ENCODE measurements at regions not wholly inside any gene's neighbourhood (a gene's known extent, or its start where the extent isn't known, plus 50 kb on each side); places are given as distances from the start of the nearest gene placed in this dataset.
"Not testable (repeated sequence)": the region's sequence is repeated elsewhere in the genome, so short reads cannot be mapped to it uniquely, and the experiment has no call there.

DNA sequence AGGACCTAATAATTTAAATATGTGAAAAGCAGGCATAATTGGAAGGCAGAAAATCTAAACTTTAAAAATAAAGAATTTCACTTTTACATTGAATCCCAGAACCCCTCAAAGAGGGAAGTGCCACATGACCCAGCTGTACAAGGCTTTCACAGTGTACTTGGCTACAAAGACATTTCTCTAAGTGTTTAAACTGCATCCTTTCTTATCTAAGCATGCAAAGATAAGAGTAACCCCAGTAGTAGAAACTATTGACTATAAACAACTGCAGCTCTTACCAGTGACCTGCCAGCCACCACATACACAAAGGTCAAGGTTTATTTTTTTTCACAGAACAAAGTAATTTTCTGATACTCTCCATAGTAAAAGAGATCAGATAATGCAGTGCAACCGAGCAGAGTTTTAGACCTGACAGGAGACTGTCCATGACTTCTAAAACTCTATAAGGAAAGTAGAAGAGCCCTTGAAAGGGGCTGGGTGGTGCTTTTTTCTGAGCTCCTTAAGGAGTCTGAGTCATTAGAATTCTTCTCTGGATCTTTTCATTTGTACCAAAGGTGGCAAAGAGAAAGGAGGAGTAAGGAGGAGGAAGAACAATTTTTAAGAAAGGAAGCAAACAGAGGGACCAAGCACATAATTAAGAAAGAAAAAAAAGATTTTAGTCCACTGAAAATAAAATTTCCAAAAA is 750.6 kb downstream of the PRIM2 start:
- TF ChIP-seq, protein P1, sequence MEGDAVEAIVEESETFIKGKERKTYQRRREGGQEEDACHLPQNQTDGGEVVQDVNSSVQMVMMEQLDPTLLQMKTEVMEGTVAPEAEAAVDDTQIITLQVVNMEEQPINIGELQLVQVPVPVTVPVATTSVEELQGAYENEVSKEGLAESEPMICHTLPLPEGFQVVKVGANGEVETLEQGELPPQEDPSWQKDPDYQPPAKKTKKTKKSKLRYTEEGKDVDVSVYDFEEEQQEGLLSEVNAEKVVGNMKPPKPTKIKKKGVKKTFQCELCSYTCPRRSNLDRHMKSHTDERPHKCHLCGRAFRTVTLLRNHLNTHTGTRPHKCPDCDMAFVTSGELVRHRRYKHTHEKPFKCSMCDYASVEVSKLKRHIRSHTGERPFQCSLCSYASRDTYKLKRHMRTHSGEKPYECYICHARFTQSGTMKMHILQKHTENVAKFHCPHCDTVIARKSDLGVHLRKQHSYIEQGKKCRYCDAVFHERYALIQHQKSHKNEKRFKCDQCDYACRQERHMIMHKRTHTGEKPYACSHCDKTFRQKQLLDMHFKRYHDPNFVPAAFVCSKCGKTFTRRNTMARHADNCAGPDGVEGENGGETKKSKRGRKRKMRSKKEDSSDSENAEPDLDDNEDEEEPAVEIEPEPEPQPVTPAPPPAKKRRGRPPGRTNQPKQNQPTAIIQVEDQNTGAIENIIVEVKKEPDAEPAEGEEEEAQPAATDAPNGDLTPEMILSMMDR (IDR thresholded peaks at IDR 0.05), result not testable (repeated sequence)
- not testable (repeated sequence) for TF ChIP-seq POLR2A (IDR thresholded peaks at IDR 0.05)
